Stomach (tissue), 8 donors: ENCODE measurements at regions not wholly inside any gene's neighbourhood (a gene's known extent, or its start where the extent isn't known, plus 50 kb on each side); places are given as distances from the start of the nearest gene placed in this dataset.

Experiments used
- DNase-seq, 2 donors: peaks; one replicate each; pipeline versions ENCODE4 v3.0.0 to v3.0.0-alpha.2; 2013 to 2019
- H3K27ac ChIP-seq, 5 donors: fragments of 200-600 bp in 4 of 5; sonication (generic) in 4 of 5; one replicate each; pipeline ENCODE4 v1.5.1; 2013 to 2019; ENCODE audit warnings: mild to moderate bottlenecking in 1 of 5, moderate library complexity in 1 of 5
- H3K27me3 ChIP-seq, 3 donors: fragments of 200-600 bp; sonication (generic); one replicate each; pipeline ENCODE4 v1.5.1; 2017 to 2019; ENCODE audit warnings: mixed run types in 1 of 3
- H3K36me3 ChIP-seq, 4 donors: fragments of 200-600 bp; sonication (generic); 1 replicate in 3 of 4; 2 replicates in 1 of 4; pipeline ENCODE4 v1.5.1; 2016 to 2019
- H3K4me1 ChIP-seq, 4 donors: fragments of 200-600 bp; sonication (generic); one replicate each; pipeline ENCODE4 v1.5.1; 2016 to 2019
- H3K4me3 ChIP-seq, 4 donors: fragments of 200-600 bp; sonication (generic) in 3 of 4; one replicate each; pipeline ENCODE4 v1.5.1; 2016 to 2019; ENCODE audit warnings: mild to moderate bottlenecking in 1 of 4
- H3K9me3 ChIP-seq, 4 donors: fragments of 200-600 bp; sonication (generic); one replicate each; pipeline ENCODE4 v1.5.1; 2016 to 2019
- CTCF ChIP-seq, 7 experiments: fragments of 450-650 bp in 4 of 7; fragments of 200-600 bp in 3 of 7; sonication (generic) in 3 of 7; IDR thresholded peaks; one replicate each; pipeline ENCODE4 v1.5.1; 2016 to 2019; ENCODE audit warnings: antibody characterized with exemption in 7 of 7, control low read depth in 2 of 7, mild to moderate bottlenecking in 1 of 7
- EP300 ChIP-seq: sonication (generic); formaldehyde crosslinking; IDR thresholded peaks from one replicate; pipeline ENCODE4 v1.6.1; 2017; ENCODE audit warnings: antibody characterized with exemption
- POLR2A ChIP-seq, 4 donors: fragments of 450-650 bp; IDR thresholded peaks; one replicate each; pipeline ENCODE4 v1.6.1; 2016; ENCODE audit warnings: antibody characterized with exemption in 4 of 4, control low read depth in 2 of 4, mild to moderate bottlenecking in 1 of 4, moderate library complexity in 1 of 4
- POLR2AphosphoS5 ChIP-seq, 3 donors: sonication (generic); formaldehyde crosslinking; IDR thresholded peaks; one replicate each; pipeline ENCODE4 v1.6.1; 2016; ENCODE audit warnings: antibody characterized with exemption in 3 of 3
- WGBS, 5 donors: extraction: QIAGEN DNeasy Blood & Tissue Kit in 3 of 5; methylation state at CpG; one replicate each; pipeline versions ENCODE4 v1.1.5 to v1.1.7; 2013 to 2018; 5-methylcytosine and 5-hydroxymethylcytosine counted together
- intact Hi-C: fragments of 100-400 bp; cut with DNase I; formaldehyde crosslinking; loops from one replicate; pipeline ENCODE4 v1.15.1; 2023; ENCODE audit warnings: low total_unique reads
- donor health status: healthy with polysubstance abuse.
- donor health status: Bipolar disorder and iron deficiency.
- donor health status: healthy.

GRCh38 chr1:29993950-29994349 lies 729.4 kb downstream of the MATN1 start:
- TF ChIP-seq EP300 (no peak), POLR2A (IDR thresholded peaks at IDR 0.05) (no peak), CTCF (IDR thresholded peaks at IDR 0.05) (no peak), POLR2AphosphoS5 (IDR thresholded peaks at IDR 0.05) (no peak)
- H3K27ac ChIP-seq: no peak overlapping the region
- intact Hi-C loops: no loop called here
- DNase-seq: no peak
- no peak overlapping the region for H3K4me3 ChIP-seq
- H3K4me1 ChIP-seq: no peaks in the 10 kb centered on the region
- peaks cover 0 to 34% (median 28%) of the 10 kb centered on the region in 4 donors for H3K9me3 ChIP-seq
- H3K36me3 ChIP-seq: no peaks in the 10 kb centered on the region
- H3K27me3 ChIP-seq: peaks cover 0 to 27% (median 0%) of the 10 kb centered on the region in 3 donors

- Histone ChIP-seq H3K27ac (no peak overlapping the region), H3K4me1 (no peaks in the 10 kb centered on the region), H3K36me3 (no peaks in the 10 kb centered on the region), H3K27me3 (peaks cover 0 to 22% (median 0%) of the 10 kb centered on the region in 3 donors), H3K4me3 (no peak overlapping the region), H3K9me3 (peaks cover 0 to 29% (median 28%) of the 10 kb centered on the region in 4 donors)
- TF ChIP-seq POLR2AphosphoS5 (IDR thresholded peaks at IDR 0.05) (no peak), POLR2A (IDR thresholded peaks at IDR 0.05) (no peak), CTCF (IDR thresholded peaks at IDR 0.05) (no peak), EP300 (no peak)
- no peak for DNase-seq
- intact Hi-C loops: no loop called here
- WGBS, 5 donors: 69 to 79% (median 78%) methylated on average over 2 to 3 of the region's 3 CpGs; no CpG with 5 or more reads in 1 of the 5 donors
Measured at GRCh38 chr1:29991815-29992214, 731.6 kb downstream of the MATN1 start.

GRCh38 chr1:29991025-29991424 lies 732.4 kb downstream of the MATN1 start:
- Histone ChIP-seq H3K27me3 (peaks cover 0 to 22% (median 0%) of the 10 kb centered on the region in 3 donors), H3K4me3 (no peak overlapping the region), H3K27ac (no peak overlapping the region), H3K36me3 (no peaks in the 10 kb centered on the region), H3K4me1 (no peaks in the 10 kb centered on the region), H3K9me3 (peaks cover 0 to 29% (median 28%) of the 10 kb centered on the region in 4 donors)
- peak in 1 of 2 donors; percentile 72 for DNase-seq
- TF ChIP-seq POLR2A (IDR thresholded peaks at IDR 0.05) (no peak), CTCF (IDR thresholded peaks at IDR 0.05) (no peak), EP300 (no peak), POLR2AphosphoS5 (IDR thresholded peaks at IDR 0.05) (no peak)
- intact Hi-C loops: no loop called here
- 29 to 85% (median 45%) methylated on average over 15 of the region's 15 CpGs for WGBS, 5 donors

- peaks cover 0 to 22% (median 0%) of the 10 kb centered on the region in 3 donors for H3K27me3 ChIP-seq
- H3K9me3 ChIP-seq: peaks cover 0 to 27% (median 23%) of the 10 kb centered on the region in 4 donors
- no peak overlapping the region for H3K4me3 ChIP-seq
- TF ChIP-seq POLR2AphosphoS5 (IDR thresholded peaks at IDR 0.05) (no peak), POLR2A (IDR thresholded peaks at IDR 0.05) (no peak), CTCF (IDR thresholded peaks at IDR 0.05) (no peak), EP300 (no peak)
- DNase-seq: no peak
- intact Hi-C loops: no loop called here
- no peak overlapping the region for H3K27ac ChIP-seq
- WGBS, 5 donors: 55 to 78% (median 69%) methylated on average over 8 of the region's 8 CpGs
- no peaks in the 10 kb centered on the region for H3K36me3 ChIP-seq
- H3K4me1 ChIP-seq: no peaks in the 10 kb centered on the region
Measured at GRCh38 chr1:29990304-29990703, 733.1 kb downstream of the MATN1 start.
